RWPE1 (cell line): ENCODE measurements at regions not wholly inside any gene's neighbourhood (a gene's known extent, or its start where the extent isn't known, plus 50 kb on each side); places are given as distances from the start of the nearest gene placed in this dataset.

ENCODE experiments used
- CTCF ChIA-PET: fragments of 350-600 bp; sonication (Branson Sonifier 250); formaldehyde crosslinking; extraction: SDS; loops from one replicate; lab custom pipeline; 2021; lab: Yijun Ruan, JAX
- POLR2A ChIA-PET: fragments of 400-600 bp; formaldehyde crosslinking; extraction: SDS; loops from one replicate; lab custom pipeline; 2020; ENCODE audit warnings: antibody characterized with exemption; ENCODE audit not compliant: low non-redundant PET; lab: Yijun Ruan, JAX
- DNase-seq: peaks from one replicate; pipeline ENCODE4 v3.0.0; 2012; ENCODE audit warnings: low spot score
- H3K27ac ChIP-seq: fragments of 450-650 bp; 2 replicates; pipeline ENCODE4 v1.5.1; 2017
- CTCF ChIP-seq: fragments of 450-650 bp; conservative IDR thresholded peaks from 2 replicates; pipeline ENCODE4 v1.5.1; 2017; ENCODE audit warnings: low read depth, mild to moderate bottlenecking

DNA sequence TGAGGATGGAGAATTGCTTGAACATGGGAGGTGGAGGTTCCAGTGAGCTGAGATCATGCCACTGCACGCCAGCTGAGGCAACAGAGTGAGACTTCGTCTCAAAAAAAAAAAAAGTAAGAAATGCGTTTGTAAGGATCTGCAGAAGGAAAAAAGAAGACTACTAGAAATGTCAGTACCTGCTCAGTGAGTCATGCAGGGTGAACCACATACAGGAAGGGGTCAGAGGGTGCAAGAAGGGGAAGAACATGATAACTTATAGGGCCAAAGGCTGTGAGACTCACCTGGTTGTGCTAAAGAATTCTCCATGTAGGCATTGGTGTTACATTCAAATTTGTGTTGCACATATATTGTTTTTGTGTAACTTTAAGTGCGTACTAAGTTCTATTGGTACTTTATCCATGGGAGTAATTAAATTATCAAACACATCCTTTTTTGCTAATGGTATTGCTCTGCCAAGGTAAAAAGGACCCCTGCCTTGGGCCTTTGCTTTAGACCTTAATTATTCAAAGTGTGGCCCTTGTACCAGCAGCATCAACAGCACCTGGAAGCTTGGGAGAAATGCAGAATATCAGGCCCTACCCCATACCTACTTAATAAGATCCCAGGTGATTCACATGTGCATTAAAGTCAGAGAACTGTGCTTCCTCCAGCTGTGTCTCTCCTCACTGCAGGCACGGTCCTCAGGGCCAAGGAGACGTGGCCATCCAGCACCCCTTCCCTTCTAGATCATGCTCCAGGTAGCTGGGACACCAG is 96.4 kb upstream of the PPP2R5A start:
- no peak for TF ChIP-seq CTCF
- ChIA-PET POLR2A (interaction anchor here (0.7 kb wide), 1 partner anchor 81 kb away, joined by 3 read pairs; no protein-coding TSS in a partner anchor), CTCF (no interaction called here)
- DNase-seq = peak; percentile 80
- peak overlapping the region; percentile 67 for H3K27ac ChIP-seq

- ChIA-PET CTCF (interaction anchor here (0.6 to 0.7 kb wide), 3 partner anchors 10 to 87 kb away, joined by 3 to 8 read pairs (median 3); no protein-coding TSS in a partner anchor), POLR2A (no interaction called here)
- DNase-seq = no peak
- H3K27ac ChIP-seq = no peak overlapping the region
- no peak for TF ChIP-seq CTCF
Measured at GRCh38 chr1:212189352-212189738, 95.9 kb upstream of the PPP2R5A start.

DNA sequence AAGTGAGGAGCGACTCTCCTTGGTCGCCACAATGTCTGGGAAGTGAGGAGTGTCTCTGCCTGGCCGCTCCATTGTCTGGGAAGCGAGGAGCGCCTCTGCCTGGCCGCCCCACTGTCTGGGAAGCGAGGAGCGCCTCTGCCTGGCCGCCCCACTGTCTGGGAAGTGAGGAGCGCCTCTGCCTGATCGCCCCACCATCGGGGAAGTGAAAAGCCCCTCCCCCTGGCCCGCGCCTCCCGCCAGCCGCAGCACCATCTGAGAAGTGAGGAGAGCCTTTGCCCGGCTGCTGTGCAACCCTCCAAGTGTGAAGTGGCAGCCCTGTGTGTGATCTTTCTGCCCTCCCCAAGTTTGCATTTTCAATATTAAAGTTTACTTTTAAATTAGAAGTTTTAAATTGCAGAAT is 95.0 kb upstream of the PPP2R5A start:
- no peak overlapping the region for H3K27ac ChIP-seq
- DNase-seq = no peak
- no peak for TF ChIP-seq CTCF
- CTCF ChIA-PET = interaction anchor here (0.6 to 0.7 kb wide), 3 partner anchors 10 to 88 kb away, joined by 3 to 8 read pairs (median 3); no protein-coding TSS in a partner anchor
- POLR2A ChIA-PET = no interaction called here

DNA sequence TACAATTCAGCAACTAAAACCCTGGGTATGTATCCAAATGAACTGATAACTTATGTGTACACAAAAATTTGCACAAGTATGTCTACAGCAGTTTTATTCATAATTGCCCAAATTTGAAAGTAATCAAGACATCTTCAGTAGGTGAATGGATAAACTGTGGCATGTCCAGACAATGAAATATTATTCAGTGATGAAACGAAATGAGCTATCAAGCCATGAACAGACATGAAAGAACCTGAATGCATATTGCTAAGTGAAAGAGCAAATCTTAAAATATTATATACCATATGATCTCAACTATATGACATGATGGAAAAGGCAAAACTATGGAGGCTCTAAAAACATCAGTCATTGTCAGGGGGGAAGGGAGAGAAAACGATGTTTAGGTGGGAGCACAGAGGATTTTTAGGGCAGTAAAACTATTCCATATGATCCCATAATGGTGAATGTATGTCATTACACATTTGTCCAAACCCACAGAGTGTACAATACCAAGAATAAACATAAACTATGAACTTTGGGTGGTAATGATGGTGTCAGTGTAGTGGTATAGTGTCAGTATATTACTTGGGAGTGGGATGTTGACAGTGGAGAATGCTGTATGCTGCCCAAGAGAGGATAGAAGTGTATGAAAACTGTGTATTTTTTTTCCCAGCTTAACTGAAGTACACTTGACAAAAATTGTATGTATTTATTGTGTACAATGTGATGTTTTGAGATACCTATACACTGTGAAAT is 92.8 kb upstream of the PPP2R5A start:
- no peak overlapping the region for H3K27ac ChIP-seq
- no peak for TF ChIP-seq CTCF
- ChIA-PET POLR2A (no interaction called here), CTCF (no interaction called here)
- DNase-seq = no peak

GRCh38 chr1:212196355-212196754 is 88.9 kb upstream of the PPP2R5A start:
- H3K27ac ChIP-seq = no peak overlapping the region
- DNase-seq = no peak
- no peak for TF ChIP-seq CTCF
- CTCF ChIA-PET = no interaction called here
- POLR2A ChIA-PET = no interaction called here

- CTCF ChIA-PET = interaction anchor here (0.6 kb wide), 1 partner anchor 12 kb away, joined by 5 read pairs; no protein-coding TSS in a partner anchor
- no peak overlapping the region for H3K27ac ChIP-seq
- no peak for TF ChIP-seq CTCF
- DNase-seq = no peak
- POLR2A ChIA-PET = no interaction called here
Measured at GRCh38 chr1:212201461-212201860, 83.7 kb upstream of the PPP2R5A start.
